Loucy (cell line): ENCODE measurements at regions not wholly inside any gene's neighbourhood (a gene's known extent, or its start where the extent isn't known, plus 50 kb on each side); places are given as distances from the start of the nearest gene placed in this dataset.

ENCODE experiments used
- H2AFZ ChIP-seq: fragments of 200-600 bp; sonication (generic); 2 replicates; pipeline ENCODE4 v1.6.0; 2016; ENCODE audit warnings: antibody characterized with exemption, mild to moderate bottlenecking, low read length, moderate library complexity
- H3F3A ChIP-seq: fragments of 200-600 bp; 2 replicates; pipeline ENCODE4 v1.6.0; 2016; ENCODE audit warnings: antibody characterized with exemption, low read depth, mild to moderate bottlenecking
- H3K27me3 ChIP-seq: fragments of 200-600 bp; sonication (generic); 2 replicates; pipeline ENCODE4 v1.6.1; 2014; ENCODE audit warnings: low read length, mild to moderate bottlenecking; ENCODE audit not compliant: insufficient read depth, poor library complexity, severe bottlenecking
- H3K36me3 ChIP-seq: fragments of 200-600 bp; sonication (generic); 2 replicates; pipeline ENCODE4 v1.6.1; 2016; ENCODE audit warnings: low read length; ENCODE audit not compliant: insufficient read depth
- H3K4me1 ChIP-seq: fragments of 200-600 bp; sonication (generic); 2 replicates; pipeline ENCODE4 v1.5.1; 2014; ENCODE audit warnings: low read length, mild to moderate bottlenecking; ENCODE audit not compliant: insufficient read depth, poor library complexity, severe bottlenecking
- H3K4me2 ChIP-seq: fragments of 200-600 bp; sonication (generic); 2 replicates; pipeline ENCODE4 v1.6.0; 2014; ENCODE audit warnings: antibody characterized with exemption, low read length, low read depth, mild to moderate bottlenecking; ENCODE audit not compliant: poor library complexity, severe bottlenecking
- H3K4me3 ChIP-seq: fragments of 200-600 bp; sonication (generic); 2 replicates; pipeline ENCODE4 v1.5.1; 2014; ENCODE audit warnings: low read length, mild to moderate bottlenecking, mixed read lengths; ENCODE audit not compliant: poor library complexity, severe bottlenecking
- H3K79me2 ChIP-seq: fragments of 200-600 bp; sonication (generic); 2 replicates; pipeline ENCODE4 v1.6.1; 2014; ENCODE audit warnings: low read length; ENCODE audit not compliant: insufficient read depth
- H3K9ac ChIP-seq: fragments of 200-600 bp; sonication (generic); 2 replicates; pipeline ENCODE4 v1.6.0; 2014; ENCODE audit warnings: mild to moderate bottlenecking, low read depth, low read length, moderate library complexity; ENCODE audit not compliant: poor library complexity, severe bottlenecking
- H3K9me2 ChIP-seq: fragments of 200-600 bp; sonication (generic); replicated peaks from 2 replicates; pipeline ENCODE4 v1.6.1; 2016; ENCODE audit warnings: low read depth, low read length, mixed read lengths
- H3K9me3 ChIP-seq: fragments of 200-600 bp; sonication (generic); 2 replicates; pipeline ENCODE4 v1.6.1; 2014; ENCODE audit warnings: mild to moderate bottlenecking, antibody characterized with exemption, low read length, low read depth; ENCODE audit not compliant: insufficient read depth
- H4K20me1 ChIP-seq: fragments of 200-600 bp; sonication (generic); 2 replicates; pipeline ENCODE4 v1.6.0; 2014; ENCODE audit warnings: antibody characterized with exemption, low read length, mild to moderate bottlenecking; ENCODE audit not compliant: insufficient read depth, poor library complexity, severe bottlenecking
- CTCF ChIP-seq: fragments of 200-600 bp; sonication (generic); conservative IDR thresholded peaks from 2 replicates; pipeline ENCODE4 v1.5.1; 2014; ENCODE audit warnings: mild to moderate bottlenecking, antibody characterized with exemption, low read length
- EZH2phosphoT487 ChIP-seq: fragments of 200-600 bp; IDR thresholded peaks from 2 replicates; pipeline ENCODE4 v1.6.1; 2018; ENCODE audit warnings: antibody characterized with exemption, mild to moderate bottlenecking, moderate library complexity, borderline replicate concordance

DNA sequence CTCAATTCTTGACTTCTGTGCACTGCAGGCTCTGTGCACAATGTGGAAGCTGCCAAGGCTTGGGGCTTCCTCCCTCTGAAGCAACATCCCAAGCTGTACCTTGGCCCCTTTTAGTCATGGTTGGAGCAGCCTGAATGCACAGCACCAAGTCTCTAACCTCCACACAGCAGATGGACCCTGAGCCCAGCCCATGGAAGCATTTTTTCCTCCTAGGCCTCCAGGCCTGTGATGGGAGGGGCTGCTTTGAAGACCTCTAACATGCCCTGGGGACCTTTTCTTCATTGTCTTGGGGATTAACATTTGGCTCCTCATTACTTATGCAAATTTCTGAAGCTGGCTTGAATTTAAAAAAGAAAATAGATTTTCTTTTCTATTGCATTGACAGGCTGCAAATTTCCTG lies 385.8 kb downstream of the LRRC70 start:
- Histone ChIP-seq H3K36me3 (no peaks in the 10 kb centered on the region), H3F3A (no peaks in the 10 kb centered on the region), H3K79me2 (no peaks in the 10 kb centered on the region), H3K4me2 (no peak overlapping the region), H3K9me3 (peaks cover 3% of the 10 kb centered on the region; the same call in 1 of the 2 replicates), H3K9me2 (no peaks in the 10 kb centered on the region), H3K27me3 (no peaks in the 10 kb centered on the region), H3K4me1 (no peaks in the 10 kb centered on the region), H2AFZ (no peak overlapping the region), H3K9ac (no peak overlapping the region), H3K4me3 (no peak overlapping the region), H4K20me1 (no peaks in the 10 kb centered on the region)
- TF ChIP-seq CTCF (no peak), EZH2phosphoT487 (no peak)

- Histone ChIP-seq H3K4me2 (no peak overlapping the region), H4K20me1 (no peaks in the 10 kb centered on the region), H3K9me2 (no peaks in the 10 kb centered on the region), H3F3A (no peaks in the 10 kb centered on the region), H3K4me3 (no peak overlapping the region), H3K27me3 (no peaks in the 10 kb centered on the region), H3K79me2 (no peaks in the 10 kb centered on the region), H3K9ac (no peak overlapping the region), H3K4me1 (no peaks in the 10 kb centered on the region), H3K9me3 (peaks cover 3% of the 10 kb centered on the region; the same call in 1 of the 2 replicates), H3K36me3 (no peaks in the 10 kb centered on the region), H2AFZ (no peak overlapping the region)
- TF ChIP-seq CTCF (no peak), EZH2phosphoT487 (no peak)
Measured at GRCh38 chr5:62960781-62961180, 382.2 kb downstream of the LRRC70 start.

GRCh38 chr5:62956597-62956996 lies 378.0 kb downstream of the LRRC70 start:
- Histone ChIP-seq H3K9me3 (no peaks in the 10 kb centered on the region), H3K4me2 (no peak overlapping the region), H3K36me3 (no peaks in the 10 kb centered on the region), H3K9me2 (no peaks in the 10 kb centered on the region), H3K27me3 (no peaks in the 10 kb centered on the region), H3K9ac (no peak overlapping the region), H3K4me1 (no peaks in the 10 kb centered on the region), H3F3A (no peaks in the 10 kb centered on the region), H3K79me2 (no peaks in the 10 kb centered on the region), H4K20me1 (no peaks in the 10 kb centered on the region), H2AFZ (no peak overlapping the region), H3K4me3 (no peak overlapping the region)
- TF ChIP-seq CTCF (no peak), EZH2phosphoT487 (no peak)
